Skeletal muscle tissue (tissue), 3 donors: ENCODE measurements at regions not wholly inside any gene's neighbourhood (a gene's known extent, or its start where the extent isn't known, plus 50 kb on each side); places are given as distances from the start of the nearest gene placed in this dataset.
A peak's percentile ranks its signal among the peaks of the same experiment; 100 is the strongest.

Experiments used
- H3K27ac ChIP-seq: one replicate; pipeline ENCODE4 v1.7.0; 2013; ENCODE audit warnings: mild to moderate bottlenecking, low read depth, low read length, inconsistent platforms
- H3K27me3 ChIP-seq, 3 donors: one replicate each; pipeline ENCODE4 v1.7.0; 2013; ENCODE audit warnings: low read length in 3 of 3; ENCODE audit not compliant: control insufficient read depth in 3 of 3, insufficient read depth in 3 of 3
- H3K36me3 ChIP-seq, 3 donors: one replicate each; pipeline ENCODE4 v1.7.0; 2013; ENCODE audit warnings: low read length in 3 of 3; ENCODE audit not compliant: control insufficient read depth in 3 of 3, insufficient read depth in 3 of 3
- H3K4me1 ChIP-seq, 3 donors: one replicate each; pipeline ENCODE4 v1.7.0; 2013; ENCODE audit warnings: low read length in 3 of 3, mild to moderate bottlenecking in 3 of 3; ENCODE audit not compliant: control insufficient read depth in 3 of 3, insufficient read depth in 3 of 3
- H3K4me3 ChIP-seq, 3 donors: one replicate each; pipeline ENCODE4 v1.7.0; 2013; ENCODE audit warnings: low read length in 3 of 3
- H3K9ac ChIP-seq, 3 donors: one replicate each; pipeline ENCODE4 v1.7.0; 2013; ENCODE audit warnings: low read length in 3 of 3, mild to moderate bottlenecking in 3 of 3, moderate library complexity in 2 of 3, low read depth in 1 of 3
- H3K9me3 ChIP-seq, 3 donors: one replicate each; pipeline ENCODE4 v1.7.0; 2013; ENCODE audit warnings: low read length in 3 of 3; ENCODE audit not compliant: control insufficient read depth in 3 of 3
- donor health status: Osteomylitis.

GRCh38 chr10:21299330-21299729 is 226.2 kb downstream of the SKIDA1 start:
- Histone ChIP-seq H3K4me1 (no peaks in the 10 kb centered on the region), H3K27ac (no peak overlapping the region)

GRCh38 chr10:21298701-21299100 is 226.8 kb downstream of the SKIDA1 start:
- Histone ChIP-seq H3K4me1 (peaks cover 0 to under 1% (median 0%) of the 10 kb centered on the region in 3 donors), H3K9ac (no peak overlapping the region), H3K27ac (no peak overlapping the region), H3K36me3 (no peaks in the 10 kb centered on the region), H3K4me3 (no peak overlapping the region), H3K27me3 (no peaks in the 10 kb centered on the region), H3K9me3 (no peaks in the 10 kb centered on the region)

More at GRCh38 chr10:21299330-21299729, 226.2 kb downstream of the SKIDA1 start:
- Histone ChIP-seq H3K36me3 (no peaks in the 10 kb centered on the region), H3K9me3 (no peaks in the 10 kb centered on the region), H3K9ac (no peak overlapping the region), H3K27me3 (no peaks in the 10 kb centered on the region), H3K4me3 (no peak overlapping the region)

- Histone ChIP-seq H3K36me3 (no peaks in the 10 kb centered on the region), H3K4me1 (peaks cover 0 to 8% (median 5%) of the 10 kb centered on the region in 3 donors), H3K27me3 (no peaks in the 10 kb centered on the region), H3K27ac (no peak overlapping the region), H3K9me3 (no peaks in the 10 kb centered on the region), H3K4me3 (no peak overlapping the region), H3K9ac (no peak overlapping the region)
Observed at GRCh38 chr10:21297603-21298383, 227.7 kb downstream of the SKIDA1 start.

GRCh38 chr10:21296575-21297355 is 228.7 kb downstream of the SKIDA1 start:
- no peak overlapping the region for H3K27ac ChIP-seq
- no peak overlapping the region for H3K4me3 ChIP-seq
- no peak overlapping the region for H3K9ac ChIP-seq
- H3K27me3 ChIP-seq: no peaks in the 10 kb centered on the region
- H3K36me3 ChIP-seq: no peaks in the 10 kb centered on the region
- peaks cover 0 to 13% (median 6%) of the 10 kb centered on the region in 3 donors for H3K4me1 ChIP-seq
- H3K9me3 ChIP-seq: no peaks in the 10 kb centered on the region

- Histone ChIP-seq H3K9ac (no peak overlapping the region), H3K4me3 (peak overlapping the region in 1 of 3 donors; percentile 51), H3K9me3 (no peaks in the 10 kb centered on the region), H3K4me1 (peaks cover 0 to 13% (median 6%) of the 10 kb centered on the region in 3 donors), H3K36me3 (no peaks in the 10 kb centered on the region), H3K27me3 (no peaks in the 10 kb centered on the region), H3K27ac (no peak overlapping the region)
Observed at GRCh38 chr10:21293518-21294356, 231.7 kb downstream of the SKIDA1 start.

GRCh38 chr10:21292763-21293517 is 232.5 kb downstream of the SKIDA1 start:
- Histone ChIP-seq H3K4me3 (peak overlapping the region in 2 of 3 donors; percentile 48 to 51), H3K36me3 (no peaks in the 10 kb centered on the region), H3K4me1 (peaks cover 0 to 13% (median 6%) of the 10 kb centered on the region in 3 donors), H3K9ac (no peak overlapping the region), H3K27me3 (no peaks in the 10 kb centered on the region), H3K9me3 (no peaks in the 10 kb centered on the region), H3K27ac (no peak overlapping the region)

GRCh38 chr10:21290499-21291160 is 234.9 kb downstream of the SKIDA1 start:
- Histone ChIP-seq H3K36me3 (no peaks in the 10 kb centered on the region), H3K4me1 (peaks cover 0 to 13% (median 6%) of the 10 kb centered on the region in 3 donors), H3K9me3 (no peaks in the 10 kb centered on the region), H3K27ac (no peak overlapping the region), H3K9ac (no peak overlapping the region), H3K27me3 (no peaks in the 10 kb centered on the region), H3K4me3 (no peak overlapping the region)

- Histone ChIP-seq H3K9me3 (no peaks in the 10 kb centered on the region), H3K27me3 (no peaks in the 10 kb centered on the region), H3K9ac (no peak overlapping the region), H3K36me3 (no peaks in the 10 kb centered on the region), H3K4me3 (no peak overlapping the region), H3K4me1 (peaks cover 0 to 13% (median 6%) of the 10 kb centered on the region in 3 donors), H3K27ac (no peak overlapping the region)
Observed at GRCh38 chr10:21289961-21290360, 235.5 kb downstream of the SKIDA1 start.

- Histone ChIP-seq H3K4me3 (no peak overlapping the region), H3K27ac (no peak overlapping the region), H3K9ac (no peak overlapping the region), H3K4me1 (peaks cover 0 to 13% (median 6%) of the 10 kb centered on the region in 3 donors), H3K36me3 (no peaks in the 10 kb centered on the region), H3K9me3 (no peaks in the 10 kb centered on the region), H3K27me3 (no peaks in the 10 kb centered on the region)
Observed at GRCh38 chr10:21289271-21289670, 236.2 kb downstream of the SKIDA1 start.
